ENCODE measurements at regions not wholly inside any gene's neighbourhood (a gene's known extent, or its start where the extent isn't known, plus 50 kb on each side); places are given as distances from the start of the nearest gene placed in this dataset.

GRCh38 chr7:123367484-123368122 lies 166.8 kb downstream of the IQUB start:
- no peak overlapping the region for H3K9ac ChIP-seq (ENCODE audit: low read length)
- no peak overlapping the region for H2AFZ ChIP-seq (ENCODE audit: low read length)
- no peaks in the 10 kb centered on the region for H3K36me3 ChIP-seq (ENCODE audit: low read depth, low read length)
- H3K79me2 ChIP-seq (ENCODE audit: low read length), result no peaks in the 10 kb centered on the region
- H4K20me1 ChIP-seq (ENCODE audit: low read length), result no peaks in the 10 kb centered on the region
- ChIA-PET CTCF (interaction anchor here (0.7 to 1.4 kb wide), 5 partner anchors 8 to 574 kb away, joined by 3 to 15 read pairs (median 4); no protein-coding TSS in a partner anchor), POLR2A (ENCODE audit: unreplicated experiment) (interaction anchor here (0.6 kb wide), 1 partner anchor 34 kb away, joined by 4 read pairs; no protein-coding TSS in a partner anchor)
- no peaks in the 10 kb centered on the region for H3F3A ChIP-seq (ENCODE audit: low read length, unreplicated experiment)
- no peak overlapping the region for H3K27ac ChIP-seq (ENCODE audit: low read length)
- DNase-seq (peak; percentile 63), ATAC-seq (peak; percentile 71)
- peak overlapping the region; percentile 31; the same call in 1 of the 2 replicates for H3K4me2 ChIP-seq (ENCODE audit: low read length)
- intact Hi-C loops (cut with micrococcal nuclease), result loop anchor here (2.0 to 5.0 kb wide), 3 partner anchors 159 to 480 kb away; partner anchors contain the start of gene CADPS2
- no peaks in the 10 kb centered on the region for H3K9me3 ChIP-seq (ENCODE audit: low read length)
- H3K4me3 ChIP-seq (ENCODE audit: low read length), result no peak overlapping the region
- H3K4me1 ChIP-seq (ENCODE audit: insufficient read depth, low read length), result no peaks in the 10 kb centered on the region
- BruUV-seq (replicated peaks), result no TSS peak
- no peaks in the 10 kb centered on the region for H3K27me3 ChIP-seq (ENCODE audit: low read length)
- TF ChIP-seq CTCF (conservative IDR thresholded peaks at IDR 0.05; ENCODE audit: low read depth, low read length) (peak; percentile 71), EZH2 (IDR thresholded peaks at IDR 0.05; ENCODE audit: low read length, unreplicated experiment) (no peak)
- H3K9me2 ChIP-seq (replicated peaks; ENCODE audit: low read length), result no peaks in the 10 kb centered on the region

GRCh38 chr7:123367031-123367430 lies 167.3 kb upstream of the SLC13A1 start:
- H2AFZ ChIP-seq (ENCODE audit: low read length), result no peak overlapping the region
- intact Hi-C loops (cut with micrococcal nuclease), result loop anchor here (2.0 to 5.0 kb wide), 3 partner anchors 158 to 480 kb away; partner anchors contain the start of gene CADPS2

More at GRCh38 chr7:123367031-123367430, 167.3 kb upstream of the SLC13A1 start:
- Histone ChIP-seq H4K20me1 (ENCODE audit: low read length) (no peaks in the 10 kb centered on the region), H3K4me2 (ENCODE audit: low read length) (no peak overlapping the region), H3K9me3 (ENCODE audit: low read length) (no peaks in the 10 kb centered on the region), H3K27ac (ENCODE audit: low read length) (no peak overlapping the region), H3K27me3 (ENCODE audit: low read length) (no peaks in the 10 kb centered on the region), H3K36me3 (ENCODE audit: low read depth, low read length) (no peaks in the 10 kb centered on the region), H3K4me1 (ENCODE audit: insufficient read depth, low read length) (no peaks in the 10 kb centered on the region), H3K9me2 (replicated peaks; ENCODE audit: low read length) (no peaks in the 10 kb centered on the region), H3F3A (ENCODE audit: low read length, unreplicated experiment) (no peaks in the 10 kb centered on the region), H3K4me3 (ENCODE audit: low read length) (no peak overlapping the region), H3K9ac (ENCODE audit: low read length) (no peak overlapping the region), H3K79me2 (ENCODE audit: low read length) (no peaks in the 10 kb centered on the region)
- no TSS peak for BruUV-seq (replicated peaks)
- DNase-seq (no peak), ATAC-seq (no peak)
- TF ChIP-seq CTCF (conservative IDR thresholded peaks at IDR 0.05; ENCODE audit: low read depth, low read length) (no peak), EZH2 (IDR thresholded peaks at IDR 0.05; ENCODE audit: low read length, unreplicated experiment) (no peak), EZH2phosphoT487 (IDR thresholded peaks at IDR 0.05; ENCODE audit: borderline replicate concordance, low read length) (no peak)
- ChIA-PET CTCF (interaction anchor here (0.7 to 1.4 kb wide), 5 partner anchors 9 to 574 kb away, joined by 3 to 15 read pairs (median 4); no protein-coding TSS in a partner anchor), POLR2A (ENCODE audit: unreplicated experiment) (interaction anchor here (0.6 kb wide), 1 partner anchor 35 kb away, joined by 4 read pairs; no protein-coding TSS in a partner anchor)

Data from PC-3 (cell line).